ENCODE measurements at regions not wholly inside any gene's neighbourhood (a gene's known extent, or its start where the extent isn't known, plus 50 kb on each side); places are given as distances from the start of the nearest gene placed in this dataset.

DNA sequence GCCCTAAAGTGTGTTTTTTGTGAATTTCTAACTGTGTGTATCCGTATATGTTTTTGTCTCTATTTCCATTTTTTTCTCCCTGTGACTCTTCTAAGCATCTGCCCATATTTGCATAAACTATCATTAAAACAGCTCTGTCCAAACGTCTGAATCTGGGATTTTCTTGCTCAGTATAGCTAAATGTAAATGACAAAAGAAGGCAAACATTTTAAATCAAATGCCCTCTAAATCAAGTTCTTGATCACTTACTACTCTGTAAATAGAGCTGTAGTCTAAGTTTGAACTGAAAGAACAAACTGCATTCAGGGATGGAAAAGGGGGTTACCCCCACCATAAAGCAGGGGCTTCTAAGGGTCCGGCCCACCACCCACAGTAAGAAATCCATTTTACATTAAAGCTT, 432.0 kb upstream of the FAM241A start:
- dilution Hi-C loops (cut with HindIII; ENCODE audit: low sequenced_read_pairs, unreplicated experiment) = no loop called here
- no peak overlapping the region for H2BK5ac ChIP-seq (ENCODE audit: low read depth, low read length, poor library complexity, severe bottlenecking)
- no peak overlapping the region for H3K14ac ChIP-seq (replicated peaks; ENCODE audit: low read depth, low read length)
- in situ Hi-C loops (cut with MboI; ENCODE audit: low sequenced_read_pairs) = no loop called here
- CTCF ChIA-PET = no interaction called here
- no TSS peak for BruUV-seq (replicated peaks)
- POLR2A ChIA-PET (ENCODE audit: unreplicated experiment) = no interaction called here
- H2AK9ac ChIP-seq (replicated peaks; ENCODE audit: low read depth, low read length, poor library complexity) = no peak overlapping the region
- no CpG with 5 or more reads among the region's 3 CpGs for WGBS, 2 experiments (ENCODE audit: extremely low coverage in 2 of 2, insufficient read length in 1 of 2)
- H3K23ac ChIP-seq (ENCODE audit: low read depth, low read length) = no peak overlapping the region
- H3K9me3 ChIP-seq (ENCODE audit: control insufficient read depth, insufficient read depth, low read length) = no peaks in the 10 kb centered on the region
- ATAC-seq (ENCODE audit: low read depth) = no peak
- H3K4me1 ChIP-seq (ENCODE audit: control insufficient read depth, insufficient read depth, low read length) = no peaks in the 10 kb centered on the region
- H2BK20ac ChIP-seq (ENCODE audit: low read depth, low read length) = no peak overlapping the region
- intact Hi-C loops (cut with micrococcal nuclease) = no loop called here
- no peak overlapping the region for H3K56ac ChIP-seq (ENCODE audit: extremely low read depth, insufficient read depth, low read length)
- H4K5ac ChIP-seq (ENCODE audit: low read depth, low read length) = no peak overlapping the region
- H2AK5ac ChIP-seq (ENCODE audit: low read depth, low read length) = no peak overlapping the region
- no peak overlapping the region for H3K4me2 ChIP-seq (ENCODE audit: low read depth, low read length)
- no peak overlapping the region for H3K4ac ChIP-seq (ENCODE audit: low read depth, low read length)
- H2BK15ac ChIP-seq (ENCODE audit: low read depth, low read length) = no peak overlapping the region
- H3K36me3 ChIP-seq (ENCODE audit: control insufficient read depth, insufficient read depth, low read length) = no peaks in the 10 kb centered on the region
- no peak for DNase-seq
- H3K27me3 ChIP-seq (ENCODE audit: control insufficient read depth, insufficient read depth, low read length) = no peaks in the 10 kb centered on the region
- H4K20me1 ChIP-seq (ENCODE audit: insufficient read depth, low read length) = no peaks in the 10 kb centered on the region
- no peaks in the 10 kb centered on the region for H3K9me1 ChIP-seq (ENCODE audit: insufficient read depth, low read length)
- no peak overlapping the region for H2BK120ac ChIP-seq (ENCODE audit: low read depth, low read length)
- no peak overlapping the region for H4K8ac ChIP-seq (ENCODE audit: low read depth in 2 of 2, low read length in 2 of 2)
- TF ChIP-seq NFE2L2 (IDR thresholded peaks at IDR 0.05; ENCODE audit: low read depth, low read length) (no peak), RFX5 (IDR thresholded peaks at IDR 0.05; ENCODE audit: low read depth, low read length) (no peak), SMC3 (IDR thresholded peaks at IDR 0.05; ENCODE audit: low read depth, low read length) (no peak), BHLHE40 (IDR thresholded peaks at IDR 0.05; ENCODE audit: low read depth, low read length) (no peak), CEBPB (IDR thresholded peaks at IDR 0.05; ENCODE audit: low read depth, low read length) (no peak), POLR2A (IDR thresholded peaks at IDR 0.05; ENCODE audit: low read depth, low read length) (no peak)
- TF ChIP-seq, protein P1, sequence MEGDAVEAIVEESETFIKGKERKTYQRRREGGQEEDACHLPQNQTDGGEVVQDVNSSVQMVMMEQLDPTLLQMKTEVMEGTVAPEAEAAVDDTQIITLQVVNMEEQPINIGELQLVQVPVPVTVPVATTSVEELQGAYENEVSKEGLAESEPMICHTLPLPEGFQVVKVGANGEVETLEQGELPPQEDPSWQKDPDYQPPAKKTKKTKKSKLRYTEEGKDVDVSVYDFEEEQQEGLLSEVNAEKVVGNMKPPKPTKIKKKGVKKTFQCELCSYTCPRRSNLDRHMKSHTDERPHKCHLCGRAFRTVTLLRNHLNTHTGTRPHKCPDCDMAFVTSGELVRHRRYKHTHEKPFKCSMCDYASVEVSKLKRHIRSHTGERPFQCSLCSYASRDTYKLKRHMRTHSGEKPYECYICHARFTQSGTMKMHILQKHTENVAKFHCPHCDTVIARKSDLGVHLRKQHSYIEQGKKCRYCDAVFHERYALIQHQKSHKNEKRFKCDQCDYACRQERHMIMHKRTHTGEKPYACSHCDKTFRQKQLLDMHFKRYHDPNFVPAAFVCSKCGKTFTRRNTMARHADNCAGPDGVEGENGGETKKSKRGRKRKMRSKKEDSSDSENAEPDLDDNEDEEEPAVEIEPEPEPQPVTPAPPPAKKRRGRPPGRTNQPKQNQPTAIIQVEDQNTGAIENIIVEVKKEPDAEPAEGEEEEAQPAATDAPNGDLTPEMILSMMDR (conservative IDR thresholded peaks at IDR 0.05; ENCODE audit: low read depth, low read length) = no peak
- H3K18ac ChIP-seq (ENCODE audit: low read depth, low read length) = no peak overlapping the region
- no peak overlapping the region for H3K27ac ChIP-seq (ENCODE audit: insufficient read depth, low read length)
- H3K4me3 ChIP-seq (ENCODE audit: insufficient read depth, low read depth, low read length) = no peak overlapping the region
- H2AFZ ChIP-seq (replicated peaks; ENCODE audit: low read length, poor library complexity) = no peak overlapping the region
- no peak overlapping the region for H3K9ac ChIP-seq (ENCODE audit: low read depth, low read length)
- no peaks in the 10 kb centered on the region for H3K79me1 ChIP-seq (ENCODE audit: low read depth in 1 of 2, low read length in 2 of 2)
- H4K91ac ChIP-seq (ENCODE audit: insufficient read depth, low read depth, low read length) = no peak overlapping the region

Measured in IMR-90 (cell line).